Panc1 (cell line): ENCODE measurements at regions not wholly inside any gene's neighbourhood (a gene's known extent, or its start where the extent isn't known, plus 50 kb on each side); places are given as distances from the start of the nearest gene placed in this dataset.

Experiments
- ATAC-seq: fragments of 200-7000 bp; cut with Tn5 transposase; 2 replicates; pipeline ENCODE4 v1.9.1; 2020; ENCODE audit warnings: mild to moderate bottlenecking, moderate library complexity
- BruUV-seq: library from RNA; stranded (reverse); fragments of 400-500 nt; replicated peaks from 2 replicates; lab custom pipeline; 2021; lab: Mats Ljungman, UMichigan
- CTCF ChIA-PET: fragments of 300-600 bp; sonication (Branson Sonifier 250); formaldehyde crosslinking; loops from one replicate; lab custom pipeline; 2022; ENCODE audit warnings: antibody characterized with exemption; lab: Charles Lee
- POLR2A ChIA-PET: fragments of 300-600 bp; sonication (Branson Sonifier 250); formaldehyde crosslinking; loops from one replicate; lab custom pipeline; 2022; ENCODE audit warnings: antibody characterized with exemption; lab: Charles Lee
- DNase-seq: peaks from one replicate; pipeline ENCODE4 v3.0.0-alpha.2; 2010; ENCODE audit warnings: low read depth, low spot score
- H3K27ac ChIP-seq: 2 replicates; pipeline ENCODE4 v1.5.1; 2011; ENCODE audit warnings: mild to moderate bottlenecking, low read length, inconsistent platforms
- H3K27me3 ChIP-seq: fragments of 200-500 bp; sonication (Bioruptor generic); 2 replicates; pipeline ENCODE4 v1.6.0; 2014; ENCODE audit warnings: low read length, inconsistent platforms; ENCODE audit not compliant: control insufficient read depth, insufficient read depth
- H3K36me3 ChIP-seq: fragments of 200-500 bp; sonication (Bioruptor generic); 2 replicates; pipeline ENCODE4 v1.5.1; 2014; ENCODE audit warnings: inconsistent platforms, mild to moderate bottlenecking, low read length, moderate library complexity; ENCODE audit not compliant: control insufficient read depth, insufficient read depth
- H3K4me1 ChIP-seq: 2 replicates; pipeline ENCODE4 v1.5.1; 2011; ENCODE audit warnings: inconsistent platforms, mild to moderate bottlenecking, low read length, moderate library complexity; ENCODE audit not compliant: control insufficient read depth, insufficient read depth
- H3K4me3 ChIP-seq, 2 experiments: 2 replicates each; pipeline ENCODE4 v1.5.1; 2011 to 2012; ENCODE audit warnings: low read depth in 2 of 2, low read length in 2 of 2, mild to moderate bottlenecking in 2 of 2, inconsistent platforms in 1 of 2, moderate library complexity in 1 of 2
- H3K9me3 ChIP-seq: fragments of 200-500 bp; sonication (Bioruptor generic); 2 replicates; pipeline ENCODE4 v1.5.1; 2014; ENCODE audit warnings: low read depth, mild to moderate bottlenecking, inconsistent platforms, low read length, moderate library complexity; ENCODE audit not compliant: control insufficient read depth, insufficient read depth
- CTCF ChIP-seq: fragments of 450-650 bp; IDR thresholded peaks from 2 replicates; pipeline ENCODE4 v1.5.1; 2017; ENCODE audit warnings: mild to moderate bottlenecking
- POLR2AphosphoS5 ChIP-seq: IDR thresholded peaks from 2 replicates; pipeline ENCODE4 v1.6.1; 2012; ENCODE audit warnings: mild to moderate bottlenecking, low read depth, low read length, moderate library complexity
- REST ChIP-seq, 2 experiments: IDR thresholded peaks; 2 replicates each; pipeline ENCODE4 v1.6.1; 2011 to 2012; ENCODE audit warnings: low read depth in 2 of 2, control low read depth in 1 of 2, low read length in 1 of 2, mild to moderate bottlenecking in 1 of 2, moderate library complexity in 1 of 2; ENCODE audit not compliant: insufficient read depth in 1 of 2
- SIN3A ChIP-seq: IDR thresholded peaks from 2 replicates; pipeline ENCODE4 v1.6.1; 2012; ENCODE audit warnings: low read depth, mild to moderate bottlenecking, low read length, moderate library complexity, borderline replicate concordance; ENCODE audit not compliant: insufficient read depth
- TCF7L2 ChIP-seq: IDR thresholded peaks from 2 replicates; pipeline ENCODE4 v1.6.1; 2011; ENCODE audit warnings: mild to moderate bottlenecking, low read depth, low read length, inconsistent platforms
- in situ Hi-C: cut with HindIII; loops from 2 replicates; pipeline ENCODE4 v1.10.0; 2016; ENCODE audit warnings: low sequenced_read_pairs, low pct_unique_long_range_greater_than_20kb
- intact Hi-C: fragments of 100-400 bp; cut with micrococcal nuclease; formaldehyde crosslinking; loops from one replicate; pipeline ENCODE4 v1.10.0; 2022; ENCODE audit not compliant: unreplicated experiment

- DNase-seq: no peak
- TF ChIP-seq REST (IDR thresholded peaks at IDR 0.05; ENCODE audit: insufficient read depth in 1 of 2, low read depth in 2 of 2, low read length in 1 of 2) (no peak), TCF7L2 (no peak), SIN3A (no peak), POLR2AphosphoS5 (no peak), CTCF (no peak)
- no TSS peak for BruUV-seq
- intact Hi-C loops (no loop called here), in situ Hi-C loops (no loop called here)
- POLR2A ChIA-PET: no interaction called here
- Histone ChIP-seq H3K4me1 (no peaks in the 10 kb centered on the region), H3K36me3 (no peaks in the 10 kb centered on the region), H3K9me3 (no peaks in the 10 kb centered on the region), H3K27ac (no peak overlapping the region), H3K27me3 (no peaks in the 10 kb centered on the region), H3K4me3 (no peak overlapping the region)
- CTCF ChIA-PET: no interaction called here
- no peak for ATAC-seq
Observed at GRCh38 chr12:105858981-105859710, 279.6 kb downstream of the NUAK1 start.

- H3K4me1 ChIP-seq: no peaks in the 10 kb centered on the region
- ChIA-PET POLR2A (no interaction called here), CTCF (no interaction called here)
- no peaks in the 10 kb centered on the region for H3K27me3 ChIP-seq
- H3K4me3 ChIP-seq: no peak overlapping the region
- H3K27ac ChIP-seq: no peak overlapping the region
- no peak for TF ChIP-seq POLR2AphosphoS5
- no peak for TF ChIP-seq CTCF
- TF ChIP-seq REST (IDR thresholded peaks at IDR 0.05; ENCODE audit: insufficient read depth in 1 of 2, low read depth in 2 of 2, low read length in 1 of 2): no peak
- TF ChIP-seq TCF7L2: no peak
- no peak for TF ChIP-seq SIN3A
- H3K36me3 ChIP-seq: no peaks in the 10 kb centered on the region
- H3K9me3 ChIP-seq: no peaks in the 10 kb centered on the region
- ATAC-seq (no peak), DNase-seq (no peak)
- no TSS peak for BruUV-seq
- in situ Hi-C loops (no loop called here), intact Hi-C loops (no loop called here)
Observed at GRCh38 chr12:105860561-105861207, 278.1 kb downstream of the NUAK1 start.
